DMS114 treated with DMSO at 0.1 percent for 48 hours (cell line): ENCODE measurements at regions not wholly inside any gene's neighbourhood (a gene's known extent, or its start where the extent isn't known, plus 50 kb on each side); places are given as distances from the start of the nearest gene placed in this dataset.
"Not testable (repeated sequence)": the region's sequence is repeated elsewhere in the genome, so short reads cannot be mapped to it uniquely, and the experiment has no call there.

ENCODE experiments used
- DNase-seq: peaks from one replicate; lab custom pipeline; 2025; ENCODE audit not compliant: unreplicated experiment; lab: John Stamatoyannopoulos, UW

DNA sequence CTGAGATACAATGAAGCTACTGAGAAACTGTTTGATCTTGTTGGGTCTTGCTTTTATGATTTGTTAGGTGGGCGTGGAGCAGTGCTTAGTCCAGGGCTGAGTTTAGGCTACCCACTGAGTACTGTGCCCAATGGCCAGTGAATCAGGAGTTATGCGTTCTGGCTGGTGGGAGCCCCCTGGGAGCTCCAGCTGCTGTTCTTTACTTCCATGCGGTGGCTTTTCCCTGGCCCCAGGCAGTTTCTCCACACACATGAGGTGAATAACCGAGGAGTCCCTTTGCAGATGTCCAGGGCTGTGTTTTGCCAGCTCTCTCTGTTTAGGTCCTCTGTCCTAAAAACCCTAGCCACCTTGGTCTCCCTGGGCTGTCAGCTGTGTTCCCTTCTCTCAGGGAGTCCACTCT, 106.5 kb downstream of the KLF13 start:
- no peak for DNase-seq

- no peak for DNase-seq
Measured at GRCh38 chr15:31433574-31433973, 106.9 kb downstream of the KLF13 start.

DNA sequence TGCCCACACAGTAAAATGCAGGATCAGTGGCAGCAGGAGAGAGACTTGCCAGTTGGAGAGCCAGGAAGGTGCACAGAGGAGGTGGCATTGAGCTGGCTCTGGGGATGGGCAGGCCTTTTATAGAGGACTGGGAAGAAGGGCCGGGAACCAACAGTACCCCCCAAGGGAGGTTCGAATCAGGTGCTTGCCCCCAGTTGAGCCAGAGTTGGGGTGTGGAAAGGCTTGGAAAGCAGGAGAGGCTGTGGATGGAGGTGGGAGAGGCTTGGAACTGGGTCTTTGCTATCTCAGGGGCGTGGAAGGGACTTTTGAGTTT, 107.6 kb downstream of the KLF13 start:
- no peak for DNase-seq

DNA sequence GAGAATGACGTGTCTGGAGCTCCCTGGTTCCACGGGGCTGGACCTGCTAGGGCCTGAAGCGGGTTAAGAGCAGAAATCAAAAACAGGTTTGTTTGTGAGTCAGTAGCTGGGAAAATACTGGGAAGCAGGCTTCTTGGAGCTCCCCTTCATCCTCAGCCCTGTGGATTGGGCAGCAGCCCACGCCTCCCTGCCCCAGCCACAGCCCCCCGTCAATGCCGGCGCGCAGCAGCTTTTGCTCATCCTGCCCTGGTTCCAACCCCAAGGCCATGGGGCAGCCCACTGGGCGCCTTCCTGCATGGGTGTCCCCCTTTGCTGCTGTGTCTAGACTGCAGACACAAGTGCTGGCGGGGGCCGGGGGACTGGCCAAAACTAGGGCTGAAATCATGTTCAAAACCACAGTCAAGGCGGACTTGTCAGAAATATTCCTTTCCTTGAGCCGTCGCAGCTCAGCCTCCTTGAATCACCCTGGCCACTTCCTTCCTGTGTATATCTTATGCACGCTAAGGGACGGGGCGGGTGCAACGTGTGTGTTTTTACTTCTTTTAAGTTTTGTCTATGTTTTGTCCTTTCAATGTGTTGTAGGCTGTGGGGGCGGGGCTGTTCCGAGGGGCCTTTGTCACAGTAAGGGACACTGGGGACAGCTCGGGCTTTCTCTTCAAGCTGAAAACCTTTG, 108.1 kb downstream of the KLF13 start:
- DNase-seq = no peak

GRCh38 chr15:31435261-31435911, 108.8 kb downstream of the KLF13 start:
- DNase-seq = peak; percentile 19

DNA sequence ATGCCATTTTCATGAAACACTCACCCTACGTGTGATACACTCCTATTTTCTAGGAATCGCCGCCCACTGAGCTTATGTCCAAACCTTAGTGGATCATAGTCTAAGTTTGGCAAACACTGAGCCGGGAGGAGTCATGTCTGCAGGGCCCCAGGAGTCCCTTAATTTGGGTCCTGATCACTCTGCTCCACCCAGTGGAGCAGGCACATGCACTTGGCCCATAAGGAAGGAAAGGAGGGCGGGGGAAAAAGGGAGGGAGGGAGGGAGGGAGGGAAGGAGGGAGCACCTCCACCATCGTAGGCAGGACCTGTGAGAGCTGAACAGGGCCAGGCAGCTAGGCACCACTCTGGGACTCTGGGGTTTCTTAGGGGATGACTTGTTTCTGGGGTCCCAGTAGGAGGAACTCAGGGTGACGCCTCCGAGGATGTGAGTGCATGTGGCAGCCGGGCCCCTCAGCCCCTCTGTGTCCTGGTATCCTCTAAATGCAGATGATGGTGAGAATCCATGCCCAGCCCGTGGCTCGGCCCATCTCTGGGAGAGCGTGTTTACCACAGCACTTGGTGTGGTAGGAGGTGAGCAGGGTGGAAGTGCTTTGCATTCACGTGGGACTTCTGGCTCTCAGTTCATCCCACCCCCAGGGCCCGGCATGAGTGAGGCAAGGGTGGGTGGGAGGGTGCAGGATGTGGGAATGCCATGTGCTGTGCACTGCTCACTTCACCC, 109.4 kb downstream of the KLF13 start:
- no peak for DNase-seq

DNA sequence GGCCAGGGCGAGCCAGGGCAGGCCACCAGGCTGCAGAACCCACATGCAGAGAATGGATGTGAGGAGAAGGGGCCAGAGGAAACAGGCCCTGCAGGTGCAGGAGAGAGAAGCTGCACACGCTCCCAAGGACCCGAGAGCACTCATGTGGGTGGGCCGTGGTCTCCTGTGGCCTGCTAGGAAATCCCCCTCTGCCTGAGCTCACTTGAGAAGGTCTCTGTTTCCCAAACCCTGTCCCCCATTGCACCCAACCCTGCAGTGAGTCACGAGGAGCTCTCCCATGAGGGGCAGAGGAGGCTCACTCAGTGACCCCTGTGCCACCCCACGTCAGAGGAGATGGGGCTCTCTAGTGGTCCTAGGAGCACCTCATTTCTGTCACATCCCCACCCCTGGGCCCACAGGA, 111.1 kb downstream of the KLF13 start:
- no peak for DNase-seq

DNA sequence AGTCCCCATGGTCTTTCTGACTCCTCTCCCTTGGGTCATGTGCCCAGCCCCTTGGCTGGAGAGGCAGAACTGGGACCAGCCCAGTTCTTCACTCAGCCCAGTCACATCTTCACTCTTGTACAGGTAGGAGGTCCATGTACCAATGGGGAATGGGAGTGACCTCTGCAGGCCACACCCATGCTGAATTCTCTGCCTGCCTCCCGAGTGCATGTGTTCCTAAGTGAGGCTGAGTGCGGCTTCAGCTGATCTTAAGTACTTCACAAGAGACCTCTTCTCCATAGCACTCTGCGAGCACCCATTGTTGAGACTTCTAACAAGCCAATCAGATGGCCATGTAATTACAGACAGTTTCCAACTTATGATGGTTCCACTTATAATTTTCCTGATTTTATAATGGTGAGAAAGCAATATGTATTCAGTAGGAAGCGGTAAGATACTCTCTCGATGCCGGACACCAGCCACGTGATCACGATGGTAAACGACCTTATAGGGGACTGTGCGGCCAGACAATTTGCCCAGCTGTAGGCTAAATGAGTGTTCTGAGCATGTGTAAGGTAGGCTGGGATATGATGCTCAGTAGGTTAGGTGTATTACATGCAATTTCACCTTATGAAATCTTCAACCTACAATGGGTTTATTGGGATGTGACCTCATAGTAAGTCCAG, 112.1 kb downstream of the KLF13 start:
- no peak for DNase-seq

- DNase-seq = no peak
Measured at GRCh38 chr15:31439328-31439727, 112.7 kb downstream of the KLF13 start.

- not testable (repeated sequence) for DNase-seq
Measured at GRCh38 chr15:31440216-31440615, 113.6 kb downstream of the KLF13 start.

- peak; percentile 20 for DNase-seq
Measured at GRCh38 chr15:31440754-31441311, 114.2 kb downstream of the KLF13 start.

- no peak for DNase-seq
Measured at GRCh38 chr15:31442226-31442625, 115.6 kb downstream of the KLF13 start.

DNA sequence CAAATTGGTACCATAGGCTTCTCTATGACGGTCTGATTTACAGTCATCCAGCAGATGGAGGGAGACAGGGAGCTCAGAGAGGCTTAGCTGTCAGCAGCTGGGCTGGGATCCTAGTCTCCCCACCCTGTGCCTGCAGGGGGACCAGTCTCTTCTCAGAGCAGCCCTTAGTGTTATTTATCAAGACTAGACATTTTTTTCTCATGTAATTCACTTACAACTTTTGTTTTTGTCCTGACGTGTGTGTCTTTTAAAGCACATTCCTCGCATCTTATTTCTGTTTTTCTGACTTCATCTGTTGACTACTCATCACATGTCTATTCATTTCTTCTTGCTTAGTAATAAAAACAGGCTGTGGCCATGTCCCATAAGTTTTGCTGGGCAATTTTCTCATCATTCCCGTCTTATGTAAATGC, 116.1 kb downstream of the KLF13 start:
- peak; percentile 20 for DNase-seq

- DNase-seq = no peak
Measured at GRCh38 chr15:31444844-31445243, 118.2 kb downstream of the KLF13 start.

DNA sequence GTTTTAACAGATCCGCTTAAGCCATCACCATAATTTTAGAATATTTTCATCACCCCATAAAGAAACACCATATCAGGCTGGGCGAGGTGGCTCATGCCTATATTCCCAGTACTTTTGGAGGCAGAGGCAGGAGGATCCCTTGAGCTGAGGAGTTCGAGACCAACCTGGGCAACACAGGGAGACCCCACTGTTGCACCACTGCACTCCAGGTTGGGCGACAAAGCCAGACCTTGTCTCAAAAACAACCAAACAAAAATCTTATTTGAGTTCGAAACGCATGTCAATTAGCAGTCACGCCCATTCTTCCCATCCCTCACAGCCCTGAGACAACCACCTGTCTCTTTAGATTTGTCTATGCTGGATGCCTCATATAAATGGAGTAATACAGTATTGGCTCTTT, 119.9 kb downstream of the KLF13 start:
- DNase-seq = no peak

DNA sequence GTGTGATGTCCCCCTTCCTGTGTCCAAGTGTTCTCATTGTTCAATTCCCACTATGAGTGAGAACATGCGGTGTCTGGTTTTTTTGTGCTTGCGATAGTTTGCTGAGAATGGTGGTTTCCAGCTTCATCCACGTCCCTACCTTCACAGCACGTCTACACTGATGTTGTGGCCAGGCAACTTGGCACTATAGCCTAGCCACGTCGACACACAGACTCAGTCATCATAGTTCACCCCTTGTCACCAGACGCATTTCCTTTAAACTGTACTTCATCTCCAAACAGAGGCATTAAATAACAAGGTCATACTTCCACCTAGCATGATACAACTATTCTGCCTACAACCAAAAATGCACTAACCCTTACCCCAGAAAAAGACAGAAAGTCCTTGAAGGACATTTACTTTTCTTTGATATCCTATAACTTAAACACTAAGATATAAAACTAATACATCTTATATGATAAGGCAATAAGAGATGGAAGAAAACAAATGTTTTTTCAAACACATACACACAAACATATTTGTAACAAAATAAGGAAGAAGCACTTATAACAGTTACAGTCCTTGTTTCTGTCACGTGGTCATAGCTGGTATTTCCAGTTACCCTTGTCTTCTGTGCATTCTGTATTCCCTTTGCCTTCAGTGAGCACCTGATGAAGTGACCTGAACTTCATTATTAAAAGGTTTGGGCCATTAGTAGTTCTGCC, 121.4 kb downstream of the KLF13 start:
- DNase-seq = no peak

GRCh38 chr15:31448635-31448979, 122.0 kb downstream of the KLF13 start:
- DNase-seq = no peak

DNA sequence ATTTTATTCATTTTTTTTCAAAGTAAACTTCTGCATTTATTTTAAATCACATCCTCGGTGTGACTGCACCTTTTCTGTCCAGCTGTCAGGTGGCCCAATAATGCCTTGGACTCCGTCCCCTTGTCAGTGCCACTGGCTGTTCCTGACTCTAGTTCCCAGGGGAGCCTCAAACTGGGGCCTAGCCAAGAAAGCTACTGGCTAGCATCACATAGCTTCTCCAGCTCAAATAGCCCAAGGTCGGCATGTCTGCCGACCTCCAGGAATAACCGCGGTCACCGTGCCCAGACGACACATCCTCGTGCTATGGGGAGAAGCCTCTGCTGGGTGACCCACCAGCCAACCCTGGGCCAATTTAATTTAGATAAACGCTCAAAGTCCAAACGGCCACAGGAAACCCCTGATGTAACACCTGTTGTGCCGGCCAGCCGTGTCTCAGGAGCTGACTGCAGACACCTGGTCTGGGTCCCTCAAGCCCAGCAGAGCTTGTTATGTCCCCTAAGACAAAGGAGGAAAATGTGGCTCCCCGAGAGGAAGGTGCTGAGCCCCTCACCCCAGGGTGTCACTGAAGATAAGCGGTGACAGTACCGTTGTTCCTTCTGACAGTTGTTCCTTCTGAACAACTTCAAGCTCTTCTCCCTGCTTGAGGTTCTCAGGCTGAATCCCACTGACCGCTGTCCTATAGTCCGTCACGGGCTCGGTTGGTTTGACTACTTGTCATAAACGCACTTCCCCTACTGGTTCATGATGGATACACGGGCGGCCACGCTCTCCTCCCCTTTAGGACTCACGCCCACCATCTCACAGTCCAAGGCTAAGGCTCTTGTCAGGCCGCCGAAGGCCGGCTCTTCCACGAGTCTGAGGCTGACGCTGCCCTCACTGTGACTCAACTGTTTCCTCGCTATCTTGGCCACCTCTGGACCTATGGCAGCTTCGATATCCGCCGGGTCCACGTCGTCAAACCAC, 126.2 kb downstream of the KLF13 start:
- no peak for DNase-seq

- no peak for DNase-seq
Measured at GRCh38 chr15:31453558-31454318, 127.1 kb downstream of the KLF13 start.
